OCI-LY1 (cell line): ENCODE measurements at regions not wholly inside any gene's neighbourhood (a gene's known extent, or its start where the extent isn't known, plus 50 kb on each side); places are given as distances from the start of the nearest gene placed in this dataset.

Experiments used
- H2AFZ ChIP-seq: fragments of 200-600 bp; sonication (generic), shearing (Covaris generic); 2 replicates; pipeline ENCODE4 v1.6.0; 2014; ENCODE audit warnings: antibody characterized with exemption, mild to moderate bottlenecking, low read length
- H3F3A ChIP-seq: fragments of 200-600 bp; sonication (generic), shearing (Covaris generic); 2 replicates; pipeline ENCODE4 v1.6.0; 2014; ENCODE audit warnings: mild to moderate bottlenecking, antibody characterized with exemption, low read length, moderate library complexity; ENCODE audit not compliant: insufficient read depth
- H3K27ac ChIP-seq: fragments of 200-600 bp; sonication (generic); 2 replicates; pipeline ENCODE4 v1.5.1; 2014; ENCODE audit warnings: low read length, mixed run types, mild to moderate bottlenecking, low read depth; ENCODE audit not compliant: poor library complexity, severe bottlenecking
- H3K27me3 ChIP-seq: fragments of 200-600 bp; sonication (generic); 2 replicates; pipeline ENCODE4 v1.6.0; 2014; ENCODE audit warnings: antibody characterized with exemption, mild to moderate bottlenecking, low read length, moderate library complexity; ENCODE audit not compliant: insufficient read depth
- H3K36me3 ChIP-seq: fragments of 200-600 bp; sonication (generic); 2 replicates; pipeline ENCODE4 v1.6.1; 2014; ENCODE audit warnings: mild to moderate bottlenecking, antibody characterized with exemption, low read length, moderate library complexity, mixed read lengths; ENCODE audit not compliant: insufficient read depth
- H3K4me1 ChIP-seq: fragments of 200-600 bp; sonication (generic); 2 replicates; pipeline ENCODE4 v1.5.1; 2014; ENCODE audit warnings: mild to moderate bottlenecking, low read length, moderate library complexity; ENCODE audit not compliant: insufficient read depth, severe bottlenecking
- H3K4me2 ChIP-seq: fragments of 200-600 bp; sonication (generic), shearing (Covaris generic); 2 replicates; pipeline ENCODE4 v1.6.1; 2014; ENCODE audit warnings: low read length
- H3K4me3 ChIP-seq: fragments of 200-600 bp; sonication (generic); 2 replicates; pipeline ENCODE4 v1.5.1; 2014; ENCODE audit warnings: low read length, low read depth, mild to moderate bottlenecking, mixed read lengths; ENCODE audit not compliant: poor library complexity, severe bottlenecking
- H3K79me2 ChIP-seq: fragments of 200-600 bp; shearing (Covaris generic); 2 replicates; pipeline ENCODE4 v1.6.1; 2016; ENCODE audit warnings: mixed run types, low read length, mixed read lengths; ENCODE audit not compliant: insufficient read depth
- H3K9ac ChIP-seq: fragments of 200-600 bp; sonication (generic), shearing (Covaris generic); 2 replicates; pipeline ENCODE4 v1.6.1; 2014; ENCODE audit warnings: mild to moderate bottlenecking, low read length, mixed read lengths
- H3K9me2 ChIP-seq: fragments of 200-600 bp; sonication (generic), shearing (Covaris generic); 2 replicates; pipeline ENCODE4 v1.6.1; 2014; ENCODE audit warnings: low read depth, mild to moderate bottlenecking, low read length, mixed read lengths
- H3K9me3 ChIP-seq: fragments of 200-600 bp; shearing (Covaris generic); 2 replicates; pipeline ENCODE4 v1.6.1; 2014; ENCODE audit warnings: low read length, mixed read lengths
- H4K20me1 ChIP-seq: fragments of 200-600 bp; sonication (generic), shearing (Covaris generic); 2 replicates; pipeline ENCODE4 v1.6.0; 2016; ENCODE audit warnings: mild to moderate bottlenecking, low read length; ENCODE audit not compliant: insufficient read depth
- EZH2 ChIP-seq: fragments of 200-600 bp; sonication (generic), shearing (Covaris generic); IDR thresholded peaks from 2 replicates; pipeline ENCODE4 v1.8.0; 2017; ENCODE audit warnings: borderline replicate concordance, mixed run types, mild to moderate bottlenecking, antibody characterized with exemption, low read length, moderate library complexity, mixed read lengths
- TF ChIP-seq, protein P1 (sequence below): fragments of 200-600 bp; sonication (generic), shearing (Covaris generic); IDR thresholded peaks from 2 replicates; pipeline ENCODE4 v1.5.1; 2017; ENCODE audit warnings: mild to moderate bottlenecking, antibody characterized with exemption, low read length, moderate library complexity, mixed read lengths

DNA sequence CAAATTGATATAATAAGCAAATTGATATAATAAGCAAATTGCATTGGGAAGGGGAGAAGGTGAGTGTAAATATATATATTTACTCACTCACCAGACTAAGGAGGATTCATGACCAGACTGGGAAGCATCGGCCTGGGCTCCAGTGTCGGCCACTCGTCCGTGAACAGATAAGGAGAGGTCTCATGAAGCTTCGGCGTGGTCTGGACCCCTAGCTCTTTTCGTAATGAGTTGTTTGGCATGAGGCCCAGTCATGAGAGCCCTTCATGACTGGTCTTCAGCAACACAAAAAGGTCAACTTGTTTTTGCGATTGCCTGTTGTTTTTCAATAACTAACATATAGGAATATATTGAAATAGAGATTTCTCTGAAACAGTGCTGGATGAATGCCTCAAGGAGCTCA, 222.9 kb upstream of the KCNK2 start:
- no peak overlapping the region for H3K27ac ChIP-seq
- H4K20me1 ChIP-seq: no peaks in the 10 kb centered on the region
- no peaks in the 10 kb centered on the region for H3K27me3 ChIP-seq
- no peak overlapping the region for H2AFZ ChIP-seq
- H3K9me3 ChIP-seq: no peaks in the 10 kb centered on the region
- H3K9ac ChIP-seq: no peak overlapping the region
- H3K79me2 ChIP-seq: no peaks in the 10 kb centered on the region
- H3K36me3 ChIP-seq: no peaks in the 10 kb centered on the region
- no peaks in the 10 kb centered on the region for H3K4me1 ChIP-seq
- TF ChIP-seq, protein P1, sequence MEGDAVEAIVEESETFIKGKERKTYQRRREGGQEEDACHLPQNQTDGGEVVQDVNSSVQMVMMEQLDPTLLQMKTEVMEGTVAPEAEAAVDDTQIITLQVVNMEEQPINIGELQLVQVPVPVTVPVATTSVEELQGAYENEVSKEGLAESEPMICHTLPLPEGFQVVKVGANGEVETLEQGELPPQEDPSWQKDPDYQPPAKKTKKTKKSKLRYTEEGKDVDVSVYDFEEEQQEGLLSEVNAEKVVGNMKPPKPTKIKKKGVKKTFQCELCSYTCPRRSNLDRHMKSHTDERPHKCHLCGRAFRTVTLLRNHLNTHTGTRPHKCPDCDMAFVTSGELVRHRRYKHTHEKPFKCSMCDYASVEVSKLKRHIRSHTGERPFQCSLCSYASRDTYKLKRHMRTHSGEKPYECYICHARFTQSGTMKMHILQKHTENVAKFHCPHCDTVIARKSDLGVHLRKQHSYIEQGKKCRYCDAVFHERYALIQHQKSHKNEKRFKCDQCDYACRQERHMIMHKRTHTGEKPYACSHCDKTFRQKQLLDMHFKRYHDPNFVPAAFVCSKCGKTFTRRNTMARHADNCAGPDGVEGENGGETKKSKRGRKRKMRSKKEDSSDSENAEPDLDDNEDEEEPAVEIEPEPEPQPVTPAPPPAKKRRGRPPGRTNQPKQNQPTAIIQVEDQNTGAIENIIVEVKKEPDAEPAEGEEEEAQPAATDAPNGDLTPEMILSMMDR: no peak
- no peak for TF ChIP-seq EZH2
- no peaks in the 10 kb centered on the region for H3F3A ChIP-seq
- H3K9me2 ChIP-seq: no peaks in the 10 kb centered on the region
- H3K4me3 ChIP-seq: no peak overlapping the region
- no peak overlapping the region for H3K4me2 ChIP-seq

DNA sequence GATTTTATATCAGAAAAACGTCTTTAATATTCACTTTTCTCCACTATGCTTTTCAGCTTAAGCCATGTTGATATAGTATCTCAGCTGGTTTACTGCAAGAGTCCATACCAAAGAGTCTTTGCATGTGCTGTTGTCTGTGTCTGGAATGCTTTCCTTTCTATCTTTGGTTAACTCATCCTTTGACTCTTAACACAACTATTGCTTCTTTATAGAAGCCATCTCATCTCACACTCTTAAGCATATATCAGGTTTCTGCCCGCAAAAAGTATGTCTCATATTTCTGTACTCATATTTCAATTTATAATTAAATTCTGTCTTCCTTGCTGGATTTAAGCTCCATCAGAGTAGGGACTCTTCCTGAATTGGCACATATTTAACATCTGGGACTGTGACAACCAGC, 220.9 kb upstream of the KCNK2 start:
- no peaks in the 10 kb centered on the region for H3K36me3 ChIP-seq
- H3K4me1 ChIP-seq: no peaks in the 10 kb centered on the region
- H3K79me2 ChIP-seq: no peaks in the 10 kb centered on the region
- no peaks in the 10 kb centered on the region for H4K20me1 ChIP-seq
- H3K27me3 ChIP-seq: no peaks in the 10 kb centered on the region
- no peaks in the 10 kb centered on the region for H3K9me3 ChIP-seq
- no peak overlapping the region for H3K4me2 ChIP-seq
- H3K27ac ChIP-seq: no peak overlapping the region
- no peaks in the 10 kb centered on the region for H3K9me2 ChIP-seq
- no peak for TF ChIP-seq EZH2
- TF ChIP-seq, protein P1: no peak
- H3F3A ChIP-seq: no peaks in the 10 kb centered on the region
- no peak overlapping the region for H2AFZ ChIP-seq
- H3K9ac ChIP-seq: no peak overlapping the region
- no peak overlapping the region for H3K4me3 ChIP-seq

DNA sequence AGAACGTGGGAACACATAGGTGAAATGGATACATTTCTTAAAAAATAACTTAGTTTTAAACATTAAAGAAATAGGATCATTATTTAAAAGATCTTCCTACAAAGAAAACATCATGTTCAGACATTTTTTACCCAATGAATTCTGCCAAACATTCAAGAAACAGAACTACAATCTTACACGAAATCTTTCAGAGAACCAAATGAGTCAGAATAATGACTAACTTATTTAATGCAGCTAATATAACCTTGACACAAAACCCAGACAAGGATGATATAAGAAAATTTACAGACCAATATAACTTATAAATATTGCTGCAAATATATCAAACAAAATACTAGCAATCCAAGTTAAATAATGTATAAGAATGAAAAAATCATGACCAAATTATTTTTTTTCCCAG, 220.1 kb upstream of the KCNK2 start:
- no peak overlapping the region for H3K4me3 ChIP-seq
- H3F3A ChIP-seq: no peaks in the 10 kb centered on the region
- H3K4me2 ChIP-seq: no peak overlapping the region
- H3K9me2 ChIP-seq: no peaks in the 10 kb centered on the region
- no peaks in the 10 kb centered on the region for H3K36me3 ChIP-seq
- no peak overlapping the region for H2AFZ ChIP-seq
- H3K4me1 ChIP-seq: no peaks in the 10 kb centered on the region
- H3K9me3 ChIP-seq: no peaks in the 10 kb centered on the region
- no peaks in the 10 kb centered on the region for H3K27me3 ChIP-seq
- TF ChIP-seq, protein P1: no peak
- no peak for TF ChIP-seq EZH2
- H3K27ac ChIP-seq: no peak overlapping the region
- H3K79me2 ChIP-seq: no peaks in the 10 kb centered on the region
- H4K20me1 ChIP-seq: no peaks in the 10 kb centered on the region
- H3K9ac ChIP-seq: no peak overlapping the region
